K562 (cell line): ENCODE measurements at regions not wholly inside any gene's neighbourhood (a gene's known extent, or its start where the extent isn't known, plus 50 kb on each side); places are given as distances from the start of the nearest gene placed in this dataset.
A peak's percentile ranks its signal among the peaks of the same experiment; 100 is the strongest.

Experiments used
- ATAC-seq: fragments of 200-7000 bp; cut with Tn5 transposase; 3 replicates; pipeline ENCODE4 v1.9.1; 2020; ENCODE audit warnings: moderate library complexity
- BruUV-seq: library from RNA; stranded (reverse); fragments of 400-500 nt; replicated peaks from 2 replicates; lab custom pipeline; 2021; lab: Mats Ljungman, UMichigan
- CTCF ChIA-PET: fragments of 300-600 bp; formaldehyde crosslinking; extraction: SDS; loops from one replicate; lab custom pipeline; 2021; ENCODE audit warnings: low intra/inter-chr PET ratio; lab: Yijun Ruan, JAX
- POLR2A ChIA-PET: fragments of 300-600, 350-650 bp; sonication (Branson Sonifier 250); formaldehyde crosslinking; extraction: SDS; loops from one replicate; lab custom pipeline; 2021; ENCODE audit warnings: antibody characterized with exemption, inconsistent platforms; lab: Yijun Ruan, JAX
- DNase-seq, 4 experiments: peaks; one replicate each; pipeline versions ENCODE4 v3.0.0 to v3.0.0-alpha.2; 2011 to 2018; ENCODE audit warnings: low spot score in 3 of 4, mixed read lengths in 3 of 4; ENCODE audit errors: extremely low read depth in 1 of 4
- FAIRE-seq: peaks from 2 replicates; lab custom pipeline; 2011; peaks lifted over from hg19 to GRCh38; lab: Jason Lieb, UNC
- H2AFZ ChIP-seq: 2 replicates; pipeline ENCODE4 v1.6.0; 2011; ENCODE audit warnings: low read depth, low read length, control low read depth, inconsistent platforms
- H3K27ac ChIP-seq: fragments of 200-600 bp; 3 replicates; pipeline ENCODE4 v1.8.0; 2011; ENCODE audit warnings: low read depth, mild to moderate bottlenecking, control low read depth, inconsistent platforms, low read length, moderate library complexity, mixed read lengths; ENCODE audit errors: extremely low read depth
- H3K27me3 ChIP-seq, 2 experiments: fragments of 300-600 bp in 1 of 2; 2 replicates in 1 of 2; 3 replicates in 1 of 2; pipeline versions ENCODE4 v1.6.0 to v1.8.0; 2011; ENCODE audit warnings: inconsistent platforms in 2 of 2, low read length in 2 of 2, mild to moderate bottlenecking in 1 of 2, mixed read lengths in 1 of 2, moderate library complexity in 1 of 2; ENCODE audit not compliant: control insufficient read depth in 2 of 2, insufficient read depth in 2 of 2
- H3K36me3 ChIP-seq: fragments of 300-600 bp; 3 replicates; pipeline ENCODE4 v1.8.0; 2011; ENCODE audit warnings: mild to moderate bottlenecking, low read length, inconsistent platforms; ENCODE audit not compliant: control insufficient read depth, insufficient read depth
- H3K4me1 ChIP-seq, 2 experiments: fragments of 200-600 bp in 1 of 2; replicated peaks in 1 of 2; 2 replicates in 1 of 2; 3 replicates in 1 of 2; pipeline versions ENCODE4 v1.5.1 to v1.8.0; 2011; ENCODE audit warnings: inconsistent platforms in 2 of 2, low read length in 2 of 2, mild to moderate bottlenecking in 1 of 2, mixed read lengths in 1 of 2, moderate library complexity in 1 of 2; ENCODE audit not compliant: control insufficient read depth in 2 of 2, insufficient read depth in 2 of 2
- H3K4me2 ChIP-seq: 2 replicates; pipeline ENCODE4 v1.6.1; 2011; ENCODE audit warnings: low read length, control low read depth, inconsistent platforms, mixed read lengths; ENCODE audit not compliant: insufficient read depth
- H3K4me3 ChIP-seq: fragments of 200-600 bp; sonication (generic), shearing (Covaris generic); 2 replicates; pipeline ENCODE4 v1.5.1; 2016; ENCODE audit warnings: control low read depth, inconsistent platforms
- H3K79me2 ChIP-seq: fragments of 200-600 bp; 3 replicates; pipeline ENCODE4 v1.8.0; 2011; ENCODE audit warnings: low read length, inconsistent platforms; ENCODE audit not compliant: control insufficient read depth, insufficient read depth
- H3K9ac ChIP-seq, 2 experiments: 2 replicates each; pipeline versions ENCODE4 v1.6.0 to v1.6.1; 2011; ENCODE audit warnings: low read depth in 2 of 2, low read length in 2 of 2, control low read depth in 1 of 2, inconsistent platforms in 1 of 2, mild to moderate bottlenecking in 1 of 2, mixed read lengths in 1 of 2; ENCODE audit not compliant: insufficient read depth in 1 of 2
- H3K9me1 ChIP-seq: one replicate; pipeline ENCODE4 v1.6.0; 2011; ENCODE audit warnings: inconsistent platforms, mild to moderate bottlenecking, low read length, moderate library complexity; ENCODE audit not compliant: control insufficient read depth, insufficient read depth
- H3K9me3 ChIP-seq: replicated peaks from 2 replicates; pipeline ENCODE4 v1.5.1; 2011; ENCODE audit warnings: low read depth, low read length, inconsistent platforms; ENCODE audit not compliant: control insufficient read depth, insufficient read depth
- H4K20me1 ChIP-seq: replicated peaks from 2 replicates; pipeline ENCODE4 v1.6.1; 2011; ENCODE audit warnings: low read length, inconsistent platforms, mixed read lengths; ENCODE audit not compliant: control insufficient read depth, insufficient read depth
- CREM ChIP-seq: IDR thresholded peaks from 2 replicates; pipeline ENCODE4 v1.6.1; 2014; ENCODE audit warnings: antibody characterized with exemption, low read depth
- EHMT2 ChIP-seq: fragments of 450-650 bp; IDR thresholded peaks from 2 replicates; pipeline ENCODE4 v1.6.1; 2018; ENCODE audit warnings: antibody characterized with exemption
- HMG20B ChIP-seq: fragments of 250-450 bp; sonication (Bioruptor Pico); IDR thresholded peaks from 2 replicates; pipeline ENCODE4 v1.5.0; 2021; ENCODE audit warnings: mild to moderate bottlenecking
- KDM4B ChIP-seq, 2 experiments: fragments of 450-650 bp in 1 of 2; sonication (generic) in 1 of 2; IDR thresholded peaks; 2 replicates each; pipeline ENCODE4 v1.6.1; 2016 to 2017; ENCODE audit warnings: borderline replicate concordance in 2 of 2, antibody characterized with exemption in 1 of 2, low read depth in 1 of 2, mild to moderate bottlenecking in 1 of 2
- ZNF24 ChIP-seq: fragments of 450-650 bp; IDR thresholded peaks from 2 replicates; pipeline ENCODE4 v1.6.1; 2016
- ZNF274 ChIP-seq: IDR thresholded peaks from 2 replicates; pipeline ENCODE4 v1.6.1; 2011; ENCODE audit warnings: low read depth, mild to moderate bottlenecking, low read length, moderate library complexity, borderline replicate concordance
- WGBS: fragments of 100-300 bp; shearing (Covaris generic); methylation state at CpG from one replicate; pipeline ENCODE4 v1.1.6; 2016; ENCODE audit warnings: low coverage, mixed read lengths; ENCODE audit not compliant: insufficient coverage; ENCODE audit errors: missing lambda C conversion rate; 5-methylcytosine and 5-hydroxymethylcytosine counted together
- in situ Hi-C: fragments of 300-500 bp; cut with MboI; formaldehyde crosslinking; loops from 4 replicates; pipeline ENCODE4 v1.15.0; 2018; ENCODE audit warnings: inconsistent platforms, mixed read lengths
- intact Hi-C: fragments of 100-400 bp; cut with micrococcal nuclease; formaldehyde crosslinking; loops from 2 replicates; pipeline ENCODE4 v1.14.2; 2022
- TF ChIP-seq, protein P1 (sequence below): sonication (generic); formaldehyde crosslinking; IDR thresholded peaks from 2 replicates; pipeline ENCODE4 v1.8.0; 2023; ENCODE audit warnings: mild to moderate bottlenecking, missing genetic modification reagents

GRCh38 chr9:11374926-11375325 is 762.1 kb upstream of the PTPRD start:
- POLR2A ChIA-PET, result no interaction called here
- Histone ChIP-seq H3K79me2 (no peaks in the 10 kb centered on the region), H2AFZ (no peak overlapping the region), H3K36me3 (no peaks in the 10 kb centered on the region), H3K4me2 (no peak overlapping the region), H3K9ac (no peak overlapping the region), H3K27ac (no peak overlapping the region), H3K9me1 (no peaks in the 10 kb centered on the region), H4K20me1 (no peaks in the 10 kb centered on the region), H3K27me3 (no peaks in the 10 kb centered on the region), H3K9me3 (no peaks in the 10 kb centered on the region), H3K4me1 (no peaks in the 10 kb centered on the region), H3K4me3 (no peak overlapping the region)
- intact Hi-C loops (no loop called here), in situ Hi-C loops (no loop called here)
- no peak for FAIRE-seq
- no TSS peak for BruUV-seq
- WGBS, result 0% methylated on average over 4 of the region's 7 CpGs
- no peak for ATAC-seq
- DNase-seq, result no peak
- CTCF ChIA-PET, result no interaction called here
- no peak for TF ChIP-seq ZNF24
- TF ChIP-seq KDM4B (IDR thresholded peaks at IDR 0.05; ENCODE audit: borderline replicate concordance in 2 of 2, low read depth in 1 of 2), result no peak

DNA sequence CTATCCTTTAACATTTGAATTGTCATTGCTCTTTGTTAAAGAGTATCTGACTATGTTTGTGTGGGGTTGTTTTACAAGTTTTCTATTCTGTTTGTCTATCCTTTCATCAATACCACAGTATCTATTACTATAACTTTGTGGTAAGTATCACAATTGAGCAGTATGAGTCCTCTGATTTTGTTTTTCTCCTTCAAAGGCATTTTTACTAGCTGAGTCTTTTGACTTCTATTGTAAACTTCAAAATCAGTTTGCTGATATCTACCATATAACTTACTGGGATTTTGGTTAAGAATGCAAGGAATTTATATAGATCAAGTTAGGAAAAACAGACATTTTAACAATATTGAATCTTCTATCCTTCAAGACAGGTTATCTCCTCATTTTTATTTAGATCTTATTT is 789.8 kb upstream of the PTPRD start:
- ATAC-seq (no peak), DNase-seq (no peak)
- TF ChIP-seq EHMT2 (no peak), ZNF274 (peak; percentile 65; the same call in 1 of the 2 replicates), HMG20B (CRISPR knock-in tag) (no peak), CREM (no peak)
- TF ChIP-seq, protein P1, sequence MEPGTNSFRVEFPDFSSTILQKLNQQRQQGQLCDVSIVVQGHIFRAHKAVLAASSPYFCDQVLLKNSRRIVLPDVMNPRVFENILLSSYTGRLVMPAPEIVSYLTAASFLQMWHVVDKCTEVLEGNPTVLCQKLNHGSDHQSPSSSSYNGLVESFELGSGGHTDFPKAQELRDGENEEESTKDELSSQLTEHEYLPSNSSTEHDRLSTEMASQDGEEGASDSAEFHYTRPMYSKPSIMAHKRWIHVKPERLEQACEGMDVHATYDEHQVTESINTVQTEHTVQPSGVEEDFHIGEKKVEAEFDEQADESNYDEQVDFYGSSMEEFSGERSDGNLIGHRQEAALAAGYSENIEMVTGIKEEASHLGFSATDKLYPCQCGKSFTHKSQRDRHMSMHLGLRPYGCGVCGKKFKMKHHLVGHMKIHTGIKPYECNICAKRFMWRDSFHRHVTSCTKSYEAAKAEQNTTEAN, result no peak
- TF ChIP-seq, all 486 proteins: peak for 1
- BruUV-seq, result no TSS peak
- no peak for FAIRE-seq
- ChIA-PET POLR2A (no interaction called here), CTCF (no interaction called here)
- Histone ChIP-seq H3K9me1 (no peaks in the 10 kb centered on the region), H3K27ac (no peak overlapping the region), H3K79me2 (no peaks in the 10 kb centered on the region), H4K20me1 (no peaks in the 10 kb centered on the region), H3K27me3 (no peaks in the 10 kb centered on the region), H3K4me3 (no peak overlapping the region), H2AFZ (no peak overlapping the region), H3K36me3 (no peaks in the 10 kb centered on the region), H3K4me1 (no peaks in the 10 kb centered on the region), H3K4me2 (no peak overlapping the region), H3K9me3 (no peaks in the 10 kb centered on the region), H3K9ac (no peak overlapping the region)
- in situ Hi-C loops (no loop called here), intact Hi-C loops (no loop called here)
